HG02588 (cell line): ENCODE measurements at regions not wholly inside any gene's neighbourhood (a gene's known extent, or its start where the extent isn't known, plus 50 kb on each side); places are given as distances from the start of the nearest gene placed in this dataset.
"Not testable (repeated sequence)": the region's sequence is repeated elsewhere in the genome, so short reads cannot be mapped to it uniquely, and the experiment has no call there.

Experiments used
- ATAC-seq: cut with Tn5 transposase; IDR thresholded peaks from one replicate; pipeline ENCODE4 v1.9.1; 2021; ENCODE audit warnings: mild to moderate bottlenecking, moderate library complexity; ENCODE audit not compliant: unreplicated experiment

DNA sequence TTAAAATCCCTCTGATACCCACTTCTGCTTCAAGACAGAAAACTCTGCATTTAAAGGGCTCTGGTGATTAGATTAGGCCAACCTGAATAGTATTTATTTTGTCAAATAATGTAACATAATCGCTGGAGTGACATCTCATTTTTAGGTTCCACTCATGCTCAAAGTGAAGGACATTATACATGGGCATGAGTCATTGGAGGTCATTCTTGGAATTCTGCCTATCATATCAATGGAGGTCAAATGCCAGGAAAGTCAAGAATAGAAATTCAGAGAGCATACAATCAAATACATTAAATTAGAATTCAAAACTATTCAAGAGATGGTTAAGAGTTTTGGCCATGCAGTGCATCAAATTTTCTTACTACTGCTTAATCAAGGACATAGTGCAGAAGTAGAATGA lies 50.8 kb upstream of the PRSS1 start:
- ATAC-seq, result no peak

DNA sequence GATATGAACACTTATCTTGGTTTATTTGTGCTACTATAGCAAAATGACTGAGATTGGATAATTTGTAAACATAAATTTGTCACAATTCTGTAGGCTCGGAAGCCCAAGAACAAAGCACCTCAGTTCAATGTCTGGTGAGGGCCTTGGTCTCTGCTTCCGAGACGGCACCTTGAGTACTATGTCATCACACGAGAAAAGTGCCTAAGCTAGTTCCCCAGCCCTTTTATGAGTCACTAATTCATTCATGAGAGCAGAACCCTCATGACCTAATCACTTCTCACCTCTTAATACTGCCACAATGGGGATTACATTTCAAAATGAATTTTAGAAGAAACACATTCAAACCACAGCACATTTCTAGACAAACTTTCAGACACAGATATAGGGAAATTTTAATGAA lies 52.0 kb upstream of the PRSS1 start:
- no peak for ATAC-seq

DNA sequence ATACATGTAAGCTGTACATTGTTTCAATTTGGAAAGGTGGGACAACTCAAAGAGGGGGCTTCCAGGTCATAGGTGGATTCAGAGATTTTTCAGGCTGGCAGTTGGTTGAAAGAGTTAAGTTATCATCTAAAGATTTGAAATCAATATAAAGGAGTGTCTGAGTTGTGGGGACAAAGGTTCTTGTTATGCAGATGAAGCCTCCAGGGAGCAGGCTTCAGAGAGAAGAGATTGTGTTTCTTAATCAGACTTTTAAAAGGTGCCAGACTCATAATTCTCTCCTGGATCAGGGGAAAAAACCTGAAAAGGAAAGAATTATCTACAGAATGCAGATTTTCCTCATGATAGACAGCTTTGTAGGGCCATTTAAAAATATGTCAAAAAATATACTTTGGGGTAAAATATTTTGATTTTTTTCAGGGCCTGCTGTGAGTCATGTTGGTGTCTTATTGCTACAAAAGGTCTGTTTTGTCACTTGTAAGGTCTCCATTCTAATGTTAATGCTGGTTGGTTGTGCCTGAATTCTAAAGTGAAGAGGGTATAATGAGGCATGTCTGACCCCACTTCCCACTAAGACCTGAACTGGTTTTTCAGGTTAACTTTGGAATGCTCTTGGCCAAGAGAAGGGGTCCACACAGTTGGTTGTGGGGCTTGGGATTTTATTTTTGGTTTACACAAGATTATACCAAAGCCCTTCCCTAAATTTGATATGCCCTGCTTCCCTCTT lies 52.7 kb upstream of the PRSS1 start:
- ATAC-seq, result no peak

DNA sequence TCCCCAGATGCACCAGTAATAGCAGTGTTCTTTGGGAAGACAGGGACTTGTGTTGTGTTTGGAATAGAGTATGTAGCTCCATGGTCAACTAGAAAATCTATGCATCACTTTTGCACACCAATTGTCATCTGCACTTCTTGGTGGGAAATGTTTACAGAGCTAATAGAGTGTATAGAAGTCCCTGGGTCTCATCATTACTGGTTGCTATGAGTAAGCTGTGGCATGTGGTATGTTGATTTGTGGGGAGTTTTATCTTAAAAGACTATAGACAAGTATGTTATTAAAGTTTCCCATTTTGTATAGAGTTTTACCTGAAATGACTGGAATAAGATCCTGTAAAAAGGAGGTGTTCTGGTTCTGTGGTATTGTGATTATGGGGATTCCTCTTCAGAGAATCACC lies 55.4 kb upstream of the PRSS1 start:
- no peak for ATAC-seq

DNA sequence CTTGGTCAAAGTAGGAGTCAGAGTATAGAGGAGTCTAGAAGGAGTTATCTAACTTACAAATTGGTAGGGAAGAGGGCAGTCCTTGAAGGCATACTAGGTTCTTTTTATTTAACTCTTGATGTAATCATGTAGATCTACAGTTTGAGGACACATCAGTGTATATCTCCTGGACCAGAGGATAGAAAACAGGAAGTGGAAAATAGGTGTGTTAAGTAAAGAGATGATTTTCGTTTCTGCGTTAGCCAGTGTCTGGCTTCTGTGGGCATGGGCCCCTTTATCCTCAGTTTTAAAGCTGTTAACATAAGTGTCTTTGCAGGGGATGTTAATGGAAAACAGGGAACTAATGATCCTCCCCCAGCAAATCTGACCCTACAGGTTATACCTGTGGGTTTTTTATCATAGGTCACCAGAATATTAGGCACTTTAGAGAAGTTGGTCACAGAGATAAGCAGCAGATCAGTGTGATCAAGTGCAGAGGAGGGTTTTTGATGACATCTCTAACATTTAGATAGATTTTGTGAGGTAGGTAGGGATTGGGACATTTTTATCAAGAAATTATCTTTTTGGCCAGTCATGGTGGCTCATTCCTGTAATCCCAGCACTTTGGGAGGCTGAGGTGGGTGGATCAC lies 58.6 kb upstream of the PRSS1 start:
- no peak for ATAC-seq

DNA sequence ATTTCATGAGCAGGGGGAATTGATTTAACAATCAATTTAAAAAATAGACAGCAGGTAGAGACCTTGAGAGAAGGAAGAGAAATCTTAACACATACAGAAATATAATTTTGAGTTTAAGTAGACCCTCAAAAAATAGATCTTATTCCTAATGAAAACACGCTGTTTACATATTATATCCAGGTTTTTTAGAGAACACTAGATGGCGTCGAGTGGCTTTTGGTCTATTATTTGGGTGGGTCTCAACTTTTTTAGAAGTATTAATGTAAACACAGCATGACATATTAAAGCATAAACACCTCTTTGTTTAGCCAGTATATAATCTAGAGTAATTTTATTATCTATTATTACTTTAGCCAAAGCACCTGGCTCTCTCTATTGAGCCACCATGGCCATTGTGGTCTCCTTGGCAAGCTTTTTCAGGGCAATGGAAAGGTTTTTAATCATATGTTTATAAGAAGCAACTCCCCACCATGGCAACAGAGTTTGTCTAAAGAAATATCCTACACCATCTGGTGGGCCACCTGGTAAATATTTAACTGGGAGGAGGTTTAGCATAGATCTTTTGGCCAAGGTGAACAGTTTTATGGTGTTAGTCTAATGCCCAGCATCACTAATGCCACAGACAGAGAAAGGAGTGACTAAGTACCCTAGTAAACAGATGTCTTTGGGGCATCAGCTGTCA lies 59.7 kb upstream of the PRSS1 start:
- ATAC-seq, result no peak

DNA sequence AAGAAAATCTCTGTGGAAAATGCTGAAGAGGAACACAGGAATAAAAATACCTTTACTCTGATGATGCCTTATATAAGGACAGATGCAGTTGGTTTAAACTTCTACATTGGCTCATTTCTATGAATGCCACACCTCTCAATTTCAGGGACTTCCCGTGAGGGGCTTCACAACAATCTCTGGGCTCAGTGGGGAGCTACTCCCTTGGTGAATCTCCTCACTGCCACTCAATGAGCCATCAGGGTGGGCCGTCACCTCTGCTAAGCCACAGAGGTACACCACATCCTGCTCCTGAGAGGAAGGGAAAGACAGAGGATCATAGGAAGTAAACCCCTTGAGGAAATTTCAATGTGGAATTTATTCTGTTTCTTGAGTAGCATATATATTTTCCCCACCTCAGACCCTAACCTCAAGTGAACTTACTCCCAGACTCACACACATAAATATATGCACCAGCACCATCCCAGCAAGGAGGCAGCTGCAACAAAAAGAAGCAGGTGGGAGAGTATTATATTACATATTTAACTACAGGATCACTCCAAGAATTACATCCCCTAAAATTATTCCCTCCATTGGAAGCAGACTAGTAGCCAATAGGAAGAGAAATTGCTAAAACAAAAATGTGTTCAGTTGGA lies 63.3 kb upstream of the PRSS1 start:
- ATAC-seq, result no peak

DNA sequence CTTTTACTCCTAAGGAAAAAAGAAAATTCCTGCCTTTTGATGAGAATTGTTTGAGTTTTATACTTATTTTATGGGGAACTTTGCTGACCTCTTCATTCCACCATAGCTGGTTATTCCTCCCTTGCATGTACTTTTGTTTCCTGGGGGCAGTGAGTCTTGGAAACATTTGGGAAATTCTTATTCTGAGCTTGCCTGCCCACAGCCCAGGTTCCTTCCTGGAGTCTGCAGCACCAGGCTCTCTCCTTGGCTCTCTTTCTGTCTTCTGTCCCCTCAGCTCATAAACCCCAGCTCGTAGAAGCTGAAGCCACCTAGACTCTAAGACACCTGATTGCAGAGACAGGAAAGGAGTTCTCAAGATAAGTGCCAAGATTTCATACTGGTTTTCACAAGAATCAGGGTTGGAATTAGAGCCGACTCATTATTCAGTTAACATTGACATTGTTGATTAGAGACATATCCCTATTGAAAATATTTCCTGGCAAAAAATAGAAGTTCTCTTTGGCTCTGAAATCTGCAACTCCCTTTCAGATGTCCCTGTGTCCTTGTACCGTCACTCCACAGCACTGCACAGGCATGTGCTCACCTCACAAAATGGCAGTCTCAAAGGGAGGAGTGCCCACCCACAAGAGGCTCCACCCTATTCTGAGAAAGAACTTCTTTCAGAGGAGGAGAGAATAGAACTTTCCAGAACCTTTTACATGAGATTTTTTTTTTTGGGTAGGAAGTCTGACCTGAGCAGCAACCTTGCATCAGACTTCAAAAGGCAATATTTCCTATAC lies 67.8 kb upstream of the PRSS1 start:
- ATAC-seq, result no peak

DNA sequence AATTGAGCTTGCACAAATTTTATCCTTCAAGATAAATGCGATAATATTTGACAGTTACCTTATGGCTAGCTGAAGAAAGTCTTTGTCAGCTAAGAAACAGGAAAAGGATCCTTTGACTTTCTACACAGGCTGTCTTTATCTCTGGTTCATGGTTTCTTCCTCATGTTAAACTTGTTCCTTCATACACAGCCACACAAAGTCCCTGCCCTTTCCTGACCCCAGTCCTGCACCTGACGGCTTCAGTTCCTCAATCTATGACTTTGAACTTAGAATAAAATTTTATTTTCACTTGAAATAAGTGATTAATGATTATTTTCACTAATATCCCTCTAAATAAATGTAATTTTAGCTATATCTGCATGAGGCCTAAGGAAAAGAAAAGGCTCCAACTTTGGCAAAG lies 77.8 kb upstream of the PRSS1 start:
- ATAC-seq, result no peak

DNA sequence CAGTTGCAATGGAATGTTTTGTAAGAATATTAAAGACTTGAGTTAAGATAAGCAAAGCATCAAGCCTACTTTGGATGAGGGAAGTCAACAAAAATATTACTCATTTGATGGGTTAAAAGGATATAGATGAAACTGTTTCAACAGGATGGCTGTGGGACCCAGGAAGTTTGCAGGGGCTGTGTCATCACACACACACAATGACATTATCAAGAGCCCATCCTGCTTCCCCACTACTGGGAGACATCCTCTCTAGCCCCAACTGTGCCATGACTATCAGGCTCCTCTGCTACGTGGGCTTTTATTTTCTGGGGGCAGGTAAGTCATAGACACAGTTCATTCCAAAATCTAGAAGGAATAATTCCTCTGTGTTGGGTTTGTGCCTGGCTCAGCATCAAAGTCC lies 78.8 kb upstream of the PRSS1 start:
- ATAC-seq, result no peak

DNA sequence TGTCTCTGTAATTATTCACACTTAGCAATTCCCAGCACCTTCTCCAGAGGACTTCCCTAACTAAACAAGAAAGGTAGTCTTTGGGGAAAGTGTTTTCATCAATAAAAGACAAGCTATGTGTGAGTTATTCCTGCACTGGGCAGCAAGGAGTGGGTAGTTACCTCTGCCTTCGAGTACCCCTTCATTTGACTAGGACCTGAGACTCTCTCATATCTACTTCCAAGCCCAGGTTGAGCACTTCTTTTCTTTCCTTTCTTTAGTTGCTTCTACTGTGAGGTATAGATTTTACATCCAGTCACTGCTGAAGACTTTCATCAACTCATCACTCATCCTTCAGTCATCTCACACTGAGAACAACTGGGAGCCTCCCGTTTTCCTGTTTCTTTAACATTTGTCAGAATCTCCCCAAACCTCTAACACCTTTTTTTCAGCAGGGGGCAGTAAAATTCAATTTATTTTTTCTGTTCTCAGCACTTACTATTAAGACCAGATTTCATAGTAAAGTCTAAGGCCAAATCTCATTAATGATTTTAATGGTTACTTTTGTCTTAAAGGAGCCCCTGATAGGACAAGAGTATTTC lies 80.1 kb upstream of the PRSS1 start:
- ATAC-seq, result no peak

DNA sequence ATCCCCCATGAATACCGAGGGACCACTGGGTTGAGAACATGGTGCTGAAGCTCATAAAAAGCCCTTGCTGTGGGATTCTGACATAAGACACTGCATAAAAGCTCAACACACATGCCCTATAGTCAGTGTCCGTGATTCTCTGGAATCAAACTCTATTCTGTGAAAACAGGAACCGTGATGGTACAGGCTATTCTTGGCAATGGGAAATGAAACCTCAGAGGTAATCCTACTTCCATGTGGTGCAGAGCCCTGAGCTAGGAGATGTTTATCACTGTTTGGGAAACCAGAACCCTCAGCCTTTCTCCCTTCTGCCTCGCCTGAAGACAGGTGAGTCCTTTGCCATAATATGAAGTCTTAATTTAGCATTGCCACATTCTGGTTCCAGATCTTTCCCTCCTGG lies 80.8 kb upstream of the PRSS1 start:
- ATAC-seq, result no peak

DNA sequence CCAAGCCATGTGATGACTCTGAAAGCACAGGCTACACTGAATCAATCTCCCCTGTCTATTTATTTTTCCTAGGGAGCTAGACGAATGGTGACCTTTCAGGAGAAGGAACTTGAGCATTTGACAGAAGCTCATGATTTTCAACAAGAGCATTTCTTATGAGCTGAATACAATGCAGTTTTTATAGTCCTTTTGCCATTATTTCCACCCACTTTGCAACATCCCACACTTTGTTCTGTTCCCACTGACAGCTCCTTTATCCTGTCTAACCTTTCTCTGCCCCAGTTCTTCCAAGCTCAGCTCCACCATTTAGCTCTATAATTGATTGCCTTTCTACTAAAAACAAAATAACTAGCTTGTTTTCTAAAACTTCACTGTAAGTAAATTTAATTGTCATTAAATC lies 91.9 kb upstream of the PRSS1 start:
- ATAC-seq, result no peak

DNA sequence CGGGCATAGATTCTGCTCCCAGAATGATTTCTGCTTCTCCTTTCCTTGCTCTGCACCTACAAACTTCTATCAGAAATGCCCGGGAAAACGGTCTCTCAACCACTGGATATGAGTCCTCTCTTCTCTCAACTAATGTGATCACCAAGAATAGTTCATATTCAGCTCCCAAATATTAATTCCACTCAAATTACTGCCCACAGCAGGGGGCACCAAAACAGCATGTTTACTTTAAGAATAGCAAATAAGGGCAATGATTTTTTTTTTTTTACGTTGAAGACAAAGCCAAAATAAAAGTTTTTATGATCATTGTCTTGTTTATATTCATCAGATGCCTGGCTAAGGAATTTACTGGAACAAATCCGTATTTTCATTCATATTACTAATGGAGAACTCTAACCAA lies 94.9 kb upstream of the PRSS1 start:
- no peak for ATAC-seq

DNA sequence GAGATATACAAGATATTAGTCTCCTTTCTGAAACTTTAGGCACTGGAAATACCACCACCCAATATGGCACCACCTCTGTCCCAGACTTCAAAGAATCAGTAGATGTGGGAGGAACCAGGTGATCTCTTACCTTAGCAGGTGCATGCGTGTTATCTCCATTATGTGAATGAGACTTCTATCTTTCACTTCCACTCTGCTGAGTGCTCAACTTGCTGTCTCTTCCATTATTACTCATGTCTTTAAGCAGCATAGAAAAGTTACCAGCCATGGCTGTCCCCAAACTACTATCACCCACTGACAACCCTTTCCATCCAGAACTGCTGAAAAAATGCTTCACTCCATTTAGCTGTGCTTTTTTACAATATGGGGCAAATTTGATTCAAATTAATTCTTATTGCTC lies 101.5 kb upstream of the PRSS1 start:
- no peak for ATAC-seq

DNA sequence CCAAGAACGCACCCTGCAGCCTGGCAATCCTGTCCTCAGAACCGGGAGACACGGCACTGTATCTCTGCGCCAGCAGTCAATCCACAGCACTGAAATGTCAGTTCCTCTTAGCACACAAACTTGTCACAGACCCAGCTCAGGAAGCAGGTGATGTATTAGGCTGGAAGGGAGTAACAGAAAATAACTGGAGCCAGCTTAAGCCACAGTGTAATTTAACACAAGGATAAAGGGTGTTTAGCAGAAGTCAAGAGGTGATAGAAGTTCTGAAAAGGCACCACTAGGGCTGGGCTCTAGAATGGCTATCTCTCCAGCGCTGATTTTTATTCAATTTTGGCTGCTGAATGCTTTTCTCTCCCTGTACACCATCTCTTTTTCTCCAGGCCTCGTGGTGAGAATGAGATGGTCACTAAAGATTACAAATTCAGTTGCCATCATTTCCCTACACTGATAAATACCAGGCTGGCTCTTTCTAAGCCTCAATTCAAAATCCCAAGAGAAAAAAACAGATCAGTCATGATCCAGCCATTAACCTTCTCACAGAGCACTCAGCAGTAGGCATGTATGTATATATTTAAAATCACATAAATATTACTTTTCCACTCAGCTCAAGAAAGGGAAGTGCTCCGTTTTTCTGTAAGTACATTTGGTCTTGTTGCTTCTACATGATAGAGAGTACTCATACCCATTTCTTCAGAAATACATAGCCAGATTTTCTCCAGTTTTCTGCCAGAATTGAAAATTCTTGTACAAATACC lies 102.7 kb upstream of the PRSS1 start:
- ATAC-seq, result no peak

DNA sequence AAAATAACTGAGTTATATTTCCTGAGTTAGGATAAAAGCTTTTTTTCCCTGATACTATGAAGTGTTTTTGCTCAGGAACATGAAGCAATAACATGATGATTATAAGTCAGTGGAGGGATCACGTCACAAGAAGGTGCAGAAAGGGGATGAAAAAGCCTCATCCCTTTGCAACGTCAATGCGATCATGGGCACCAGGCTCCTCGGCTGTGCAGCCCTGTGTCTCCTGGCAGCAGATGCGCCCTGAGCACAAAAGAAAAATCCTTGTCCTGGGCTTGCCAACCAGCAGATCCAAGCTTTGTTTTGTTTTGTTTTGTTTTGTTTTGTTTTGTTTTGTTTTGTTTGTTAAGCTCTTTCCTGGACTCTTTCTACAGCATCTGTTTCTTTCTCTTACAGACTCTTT lies 103.5 kb upstream of the PRSS1 start:
- no peak for ATAC-seq

DNA sequence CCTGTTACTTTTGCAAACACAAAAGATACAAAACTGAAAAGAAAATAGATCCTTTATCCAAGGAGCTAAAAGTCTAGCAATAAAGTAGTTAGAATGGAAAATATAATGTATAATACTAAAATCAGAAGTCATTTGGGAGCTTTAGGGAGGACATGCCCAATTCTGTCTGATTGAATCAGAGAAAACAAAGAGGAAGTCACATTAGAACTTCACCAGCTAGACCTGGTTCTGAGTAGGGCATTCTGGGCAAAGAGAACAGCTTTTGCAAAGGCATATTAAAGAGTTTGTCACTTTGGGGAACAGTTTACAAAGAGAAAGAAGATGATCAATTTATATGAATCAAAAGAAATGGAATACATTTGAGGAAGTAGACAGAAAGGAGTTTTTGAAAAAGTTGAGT lies 107.0 kb upstream of the PRSS1 start:
- no peak for ATAC-seq

DNA sequence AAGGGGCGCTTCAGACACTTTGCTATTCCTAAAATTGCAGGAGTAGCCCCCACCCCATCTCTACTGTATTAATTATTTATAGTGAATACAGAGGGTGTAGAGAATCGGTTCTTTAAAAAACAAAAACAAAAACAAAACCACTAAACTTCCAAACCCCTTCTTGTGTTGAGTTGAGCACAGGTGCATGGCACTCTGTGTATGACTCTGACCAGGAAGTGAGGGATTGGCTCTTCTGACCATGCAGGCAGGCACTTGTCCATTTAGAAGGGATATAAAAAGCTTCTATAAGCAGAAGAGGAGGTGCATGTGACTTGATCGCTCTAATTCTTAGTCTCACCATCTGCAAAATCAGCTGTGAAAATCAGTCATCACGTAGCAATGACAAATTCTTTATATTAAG lies 108.0 kb upstream of the PRSS1 start:
- ATAC-seq, result not testable (repeated sequence)

DNA sequence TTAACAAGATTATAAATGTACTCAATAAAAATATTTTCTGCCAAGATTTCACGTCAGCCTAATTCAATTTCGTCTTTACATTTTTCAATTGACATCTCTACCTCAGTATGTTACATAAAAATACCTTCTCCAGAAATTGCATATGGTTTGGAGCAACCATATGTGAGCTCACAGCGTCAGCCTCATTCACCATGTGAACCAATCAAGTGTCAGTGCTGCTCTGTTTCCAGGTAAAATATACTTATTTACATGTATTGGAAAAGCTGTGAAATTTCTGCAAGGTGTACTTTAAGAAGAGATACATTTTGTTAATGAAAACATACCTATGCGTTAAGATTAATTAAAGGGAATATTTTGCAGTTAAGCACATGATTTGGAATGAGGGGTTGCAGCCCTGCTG lies 110.7 kb upstream of the PRSS1 start:
- ATAC-seq, result no peak
